Spleen (tissue), 11 donors: ENCODE measurements at regions not wholly inside any gene's neighbourhood (a gene's known extent, or its start where the extent isn't known, plus 50 kb on each side); places are given as distances from the start of the nearest gene placed in this dataset.
"Not testable (repeated sequence)": the region's sequence is repeated elsewhere in the genome, so short reads cannot be mapped to it uniquely, and the experiment has no call there.

Experiments used
- DNase-seq: peaks from one replicate; pipeline ENCODE4 v3.0.0-alpha.2; 2020
- H3K27ac ChIP-seq, 8 donors: fragments of 200-600 bp; sonication (generic) in 7 of 8; 1 replicate in 4 of 8; 2 replicates in 4 of 8; pipeline versions ENCODE4 v1.5.0 to v1.8.0; 2016 to 2021; ENCODE audit warnings: inconsistent platforms in 4 of 8, mild to moderate bottlenecking in 4 of 8, moderate library complexity in 1 of 8
- H3K27me3 ChIP-seq, 7 donors: fragments of 200-600 bp; sonication (generic) in 6 of 7; replicated peaks in 1 of 7; 1 replicate in 4 of 7; 2 replicates in 3 of 7; pipeline versions ENCODE4 v1.5.0 to v1.8.0; 2016 to 2021; ENCODE audit warnings: inconsistent platforms in 3 of 7, mild to moderate bottlenecking in 1 of 7
- H3K36me3 ChIP-seq, 6 donors: fragments of 200-600 bp; sonication (generic) in 5 of 6; 1 replicate in 4 of 6; 2 replicates in 2 of 6; pipeline versions ENCODE4 v1.5.0 to v1.8.0; 2016 to 2021; ENCODE audit warnings: inconsistent platforms in 2 of 6
- H3K4me1 ChIP-seq, 6 donors: fragments of 200-600 bp; sonication (generic) in 5 of 6; 1 replicate in 3 of 6; 2 replicates in 3 of 6; pipeline versions ENCODE4 v1.5.0 to v1.8.0; 2016 to 2021; ENCODE audit warnings: inconsistent platforms in 3 of 6
- H3K4me3 ChIP-seq, 8 donors: fragments of 200-600 bp; sonication (generic) in 7 of 8; 1 replicate in 4 of 8; 2 replicates in 4 of 8; pipeline versions ENCODE4 v1.5.0 to v1.8.0; 2016 to 2021; ENCODE audit warnings: inconsistent platforms in 4 of 8, mild to moderate bottlenecking in 4 of 8, moderate library complexity in 2 of 8
- H3K9me3 ChIP-seq, 8 donors: fragments of 200-600 bp; sonication (generic) in 7 of 8; 1 replicate in 4 of 8; 2 replicates in 4 of 8; pipeline versions ENCODE4 v1.5.0 to v1.8.0; 2016 to 2021; ENCODE audit warnings: inconsistent platforms in 4 of 8
- POLR2A ChIP-seq, 3 donors: fragments of 450-650 bp; IDR thresholded peaks; one replicate each; pipeline ENCODE4 v1.5.1; 2017; ENCODE audit warnings: antibody characterized with exemption in 3 of 3, mild to moderate bottlenecking in 1 of 3
- POLR2AphosphoS5 ChIP-seq, 3 donors: sonication (generic); formaldehyde crosslinking; IDR thresholded peaks; one replicate each; pipeline ENCODE4 v1.5.1; 2017; ENCODE audit warnings: antibody characterized with exemption in 3 of 3
- WGBS, 5 donors: extraction: QIAGEN DNeasy Blood & Tissue Kit in 3 of 5; methylation state at CpG; one replicate each; pipeline versions ENCODE4 v1.1.5 to v1.1.7; 2013 to 2018; 5-methylcytosine and 5-hydroxymethylcytosine counted together
- intact Hi-C: fragments of 100-400 bp; cut with DNase I; formaldehyde crosslinking; loops from one replicate; pipeline ENCODE4 v1.15.0; 2023; ENCODE audit warnings: low total_unique reads
- TF ChIP-seq, protein P1 (sequence below), 11 experiments: fragments of 200-600 bp in 7 of 11; fragments of 450-650 bp in 4 of 11; sonication (generic) in 4 of 11; IDR thresholded peaks in 8 of 11; conservative IDR thresholded peaks in 3 of 11; 1 replicate in 7 of 11; 2 replicates in 4 of 11; pipeline versions ENCODE4 v1.4.0 to v1.8.0; 2016 to 2021; ENCODE audit warnings: antibody characterized with exemption in 11 of 11, inconsistent platforms in 4 of 11, mild to moderate bottlenecking in 1 of 11
- donor health status: healthy with polysubstance abuse.
- donor health status: DM: no; HTN: no; CAD: no; lungs with moderate emphysema.
- donor health status: DM: no; HTN: no; CAD: no.
- donor health status: Bipolar disorder and iron deficiency.
- donor health status: healthy.
- donor health status: DM: no; HTN: no; CAD: no.
- donor health status: DM: yes; HTN: yes; CAD: no.

DNA sequence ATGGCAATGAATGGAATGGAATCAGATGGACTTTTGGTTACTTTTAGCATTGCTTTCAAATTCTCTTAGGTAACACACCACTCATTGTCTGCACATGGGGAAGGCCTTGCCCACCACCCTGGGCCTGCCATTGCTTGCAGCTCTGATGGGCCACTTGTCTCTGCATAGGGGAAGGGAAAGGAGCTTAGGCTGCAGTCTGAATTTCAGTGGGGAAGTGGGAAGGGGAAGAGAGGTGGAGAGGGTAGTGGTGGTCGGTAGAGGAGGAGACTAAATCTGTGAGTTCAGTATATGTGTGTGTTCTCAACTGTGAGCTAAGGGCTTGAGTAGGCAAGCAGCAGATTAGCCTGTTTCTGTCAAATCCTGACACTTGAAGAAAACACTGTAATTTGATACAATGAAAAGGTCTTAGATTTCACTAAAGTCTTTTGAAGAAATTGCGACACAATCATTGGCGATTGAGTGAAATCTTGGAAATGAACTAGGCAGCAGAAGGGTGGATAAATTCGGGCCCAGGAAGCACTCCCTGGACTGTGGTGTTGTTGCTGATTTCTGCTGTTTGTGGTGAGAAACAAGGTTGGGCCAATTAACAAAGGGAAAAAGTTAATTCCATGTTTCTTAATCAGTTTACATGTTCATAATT, 80.6 kb downstream of the OTOR start:
- TF ChIP-seq POLR2AphosphoS5 (IDR thresholded peaks at IDR 0.05) (no peak), POLR2A (IDR thresholded peaks at IDR 0.05) (no peak)
- 60 to 73% (median 63%) methylated on average over 4 of the region's 4 CpGs for WGBS, 5 donors
- Histone ChIP-seq H3K4me3 (no peak overlapping the region), H3K9me3 (peaks cover 0 to 18% (median 10%) of the 10 kb centered on the region in 8 donors), H3K4me1 (no peaks in the 10 kb centered on the region), H3K27ac (peak overlapping the region in 4 of 8 donors; percentile 12 to 38 (median 28)), H3K27me3 (peaks cover 0 to 1% (median 0%) of the 10 kb centered on the region in 7 donors), H3K36me3 (no peaks in the 10 kb centered on the region)
- no peak for DNase-seq
- intact Hi-C loops: no loop called here

DNA sequence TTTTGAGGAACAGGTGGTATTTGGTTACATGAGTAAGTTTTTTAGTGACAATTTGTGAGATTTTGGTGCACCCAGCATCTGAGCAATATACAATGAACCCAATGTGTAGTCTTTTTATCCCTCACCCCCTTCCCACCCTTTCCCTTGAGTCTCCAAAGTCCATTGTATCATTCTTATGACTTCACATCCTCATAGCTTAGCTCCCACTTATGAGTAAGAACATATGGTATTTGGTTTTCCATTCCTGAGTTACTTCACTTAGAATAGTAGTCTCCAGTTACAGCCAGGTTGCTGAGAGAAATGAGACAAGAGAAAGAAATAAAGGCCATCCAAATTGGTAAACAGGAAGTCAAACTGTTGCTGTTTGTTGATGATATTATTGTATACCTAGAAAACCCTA, 87.5 kb downstream of the OTOR start:
- H3K27ac ChIP-seq, H3K4me3 ChIP-seq, DNase-seq, H3K4me1 ChIP-seq, H3K9me3 ChIP-seq, H3K27me3 ChIP-seq, intact Hi-C loops, H3K36me3 ChIP-seq: not testable (repeated sequence)

DNA sequence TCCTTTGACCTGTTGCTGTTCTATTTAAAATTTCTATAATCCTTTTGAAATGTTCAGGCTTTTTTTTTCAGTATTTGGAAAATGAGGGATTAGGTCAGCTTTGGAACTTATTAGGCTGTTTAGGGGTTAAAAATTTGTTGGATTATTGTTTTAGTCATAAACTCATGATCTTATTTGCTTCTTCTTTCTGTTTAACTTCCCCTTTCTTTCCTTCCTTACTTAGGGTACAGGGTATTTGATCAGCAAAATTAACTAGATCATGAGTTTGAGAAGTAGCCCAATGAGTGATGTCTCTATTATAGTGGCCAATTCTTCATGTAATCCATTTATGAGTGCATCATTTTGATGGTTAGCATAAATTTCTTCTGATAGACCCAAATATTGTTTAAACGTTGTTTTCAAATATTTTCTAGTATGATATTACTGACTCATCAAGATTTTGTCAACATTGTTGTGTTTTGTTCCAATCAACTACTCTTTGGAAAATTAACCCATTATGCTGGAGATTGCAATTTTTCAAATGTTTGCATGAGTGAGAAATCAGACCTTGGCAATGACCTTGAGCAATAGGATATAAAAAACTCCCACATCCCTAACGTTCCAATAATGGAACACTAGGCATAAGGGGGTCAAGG, 94.4 kb downstream of the OTOR start:
- Histone ChIP-seq H3K4me1 (no peaks in the 10 kb centered on the region), H3K4me3 (no peak overlapping the region), H3K9me3 (no peaks in the 10 kb centered on the region), H3K27ac (no peak overlapping the region), H3K27me3 (no peaks in the 10 kb centered on the region), H3K36me3 (no peaks in the 10 kb centered on the region)
- TF ChIP-seq POLR2A (IDR thresholded peaks at IDR 0.05) (no peak), POLR2AphosphoS5 (IDR thresholded peaks at IDR 0.05) (no peak)
- TF ChIP-seq, protein P1, sequence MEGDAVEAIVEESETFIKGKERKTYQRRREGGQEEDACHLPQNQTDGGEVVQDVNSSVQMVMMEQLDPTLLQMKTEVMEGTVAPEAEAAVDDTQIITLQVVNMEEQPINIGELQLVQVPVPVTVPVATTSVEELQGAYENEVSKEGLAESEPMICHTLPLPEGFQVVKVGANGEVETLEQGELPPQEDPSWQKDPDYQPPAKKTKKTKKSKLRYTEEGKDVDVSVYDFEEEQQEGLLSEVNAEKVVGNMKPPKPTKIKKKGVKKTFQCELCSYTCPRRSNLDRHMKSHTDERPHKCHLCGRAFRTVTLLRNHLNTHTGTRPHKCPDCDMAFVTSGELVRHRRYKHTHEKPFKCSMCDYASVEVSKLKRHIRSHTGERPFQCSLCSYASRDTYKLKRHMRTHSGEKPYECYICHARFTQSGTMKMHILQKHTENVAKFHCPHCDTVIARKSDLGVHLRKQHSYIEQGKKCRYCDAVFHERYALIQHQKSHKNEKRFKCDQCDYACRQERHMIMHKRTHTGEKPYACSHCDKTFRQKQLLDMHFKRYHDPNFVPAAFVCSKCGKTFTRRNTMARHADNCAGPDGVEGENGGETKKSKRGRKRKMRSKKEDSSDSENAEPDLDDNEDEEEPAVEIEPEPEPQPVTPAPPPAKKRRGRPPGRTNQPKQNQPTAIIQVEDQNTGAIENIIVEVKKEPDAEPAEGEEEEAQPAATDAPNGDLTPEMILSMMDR (IDR thresholded peaks at IDR 0.05 in 8 of 11, conservative IDR thresholded peaks at IDR 0.05 in 3 of 11): no peak
- intact Hi-C loops: no loop called here
- 65 to 71% (median 67%) methylated on average over 2 of the region's 2 CpGs for WGBS, 5 donors
- no peak for DNase-seq

DNA sequence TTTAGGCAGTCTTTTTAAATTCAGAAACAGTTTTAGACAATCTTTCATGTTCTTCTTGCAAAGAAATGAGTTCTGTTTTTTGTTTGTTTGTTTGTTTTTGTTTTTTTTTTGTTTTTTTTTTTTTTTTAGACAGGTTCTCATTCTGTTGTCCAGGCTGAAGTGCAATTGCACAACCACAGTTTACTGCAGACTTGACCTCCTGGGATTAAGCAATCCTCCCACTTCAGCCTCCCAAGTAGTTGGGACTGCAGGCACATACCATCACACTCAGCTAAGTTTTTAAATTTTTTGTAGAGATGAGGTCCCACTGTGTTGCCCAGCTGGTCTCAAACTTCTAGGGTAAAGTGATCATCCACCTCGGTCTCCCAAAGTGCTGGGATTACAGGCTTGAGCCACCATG, 96.2 kb downstream of the OTOR start:
- no peak for TF ChIP-seq POLR2A (IDR thresholded peaks at IDR 0.05)
- TF ChIP-seq, protein P1 (IDR thresholded peaks at IDR 0.05 in 8 of 11, conservative IDR thresholded peaks at IDR 0.05 in 3 of 11): no peak
- no peak for TF ChIP-seq POLR2AphosphoS5 (IDR thresholded peaks at IDR 0.05)
- intact Hi-C loops: no loop called here
- H3K4me3 ChIP-seq: no peak overlapping the region
- H3K4me1 ChIP-seq: no peaks in the 10 kb centered on the region
- WGBS, 5 donors: 79 to 93% (median 92%) methylated on average over 1 of the region's 1 CpG
- no peak overlapping the region for H3K27ac ChIP-seq
- no peak for DNase-seq
- no peaks in the 10 kb centered on the region for H3K9me3 ChIP-seq
- H3K36me3 ChIP-seq: no peaks in the 10 kb centered on the region
- no peaks in the 10 kb centered on the region for H3K27me3 ChIP-seq

DNA sequence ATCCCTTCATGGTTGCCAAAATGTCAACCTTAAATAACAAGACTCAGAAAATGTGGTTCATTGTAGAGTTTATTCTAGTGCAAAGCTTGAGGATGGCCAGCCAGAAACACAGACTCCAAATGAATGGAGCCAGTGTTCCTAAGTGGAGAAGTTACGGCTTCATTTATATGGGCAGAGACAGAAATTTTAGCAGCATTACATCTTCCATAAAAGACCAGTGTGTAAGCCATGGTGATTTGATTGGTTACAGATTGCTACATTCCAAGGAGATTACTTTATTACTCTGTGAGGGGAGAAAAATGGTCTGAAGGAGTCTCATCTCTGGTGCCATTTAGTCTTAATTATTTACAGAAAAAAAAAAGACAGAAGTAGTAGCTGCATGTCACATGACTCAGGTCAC, 97.8 kb downstream of the OTOR start:
- H3K27ac ChIP-seq: no peak overlapping the region
- no peaks in the 10 kb centered on the region for H3K9me3 ChIP-seq
- TF ChIP-seq POLR2AphosphoS5 (IDR thresholded peaks at IDR 0.05) (no peak), POLR2A (IDR thresholded peaks at IDR 0.05) (no peak)
- TF ChIP-seq, protein P1 (IDR thresholded peaks at IDR 0.05 in 8 of 11, conservative IDR thresholded peaks at IDR 0.05 in 3 of 11): no peak
- no peak overlapping the region for H3K4me3 ChIP-seq
- H3K36me3 ChIP-seq: no peaks in the 10 kb centered on the region
- intact Hi-C loops: no loop called here
- no peak for DNase-seq
- no peaks in the 10 kb centered on the region for H3K27me3 ChIP-seq
- 77 to 91% (median 80%) methylated on average over 1 of the region's 1 CpG for WGBS, 5 donors
- no peaks in the 10 kb centered on the region for H3K4me1 ChIP-seq
